IPS-18c (cell line): ENCODE measurements at regions not wholly inside any gene's neighbourhood (a gene's known extent, or its start where the extent isn't known, plus 50 kb on each side); places are given as distances from the start of the nearest gene placed in this dataset.

Source experiments
- H3K4me3 ChIP-seq: 2 replicates; pipeline ENCODE4 v1.7.0; 2013; ENCODE audit warnings: low read depth, mild to moderate bottlenecking, low read length, moderate library complexity; ENCODE audit not compliant: insufficient read depth
- H3K9me3 ChIP-seq: one replicate; pipeline ENCODE4 v1.6.1; 2013; ENCODE audit warnings: mild to moderate bottlenecking, low read length, moderate library complexity; ENCODE audit not compliant: control insufficient read depth, insufficient read depth

- no peak overlapping the region for H3K4me3 ChIP-seq
- no peaks in the 10 kb centered on the region for H3K9me3 ChIP-seq
Observed at GRCh38 chr11:64485074-64485473, 70.7 kb upstream of the SLC22A11 start.

- H3K9me3 ChIP-seq, result no peaks in the 10 kb centered on the region
- H3K4me3 ChIP-seq, result no peak overlapping the region
Observed at GRCh38 chr11:64489831-64490441, 65.8 kb upstream of the SLC22A11 start.

- H3K4me3 ChIP-seq, result no peak overlapping the region
- H3K9me3 ChIP-seq, result no peaks in the 10 kb centered on the region
Observed at GRCh38 chr11:64490562-64491216, 65.1 kb upstream of the SLC22A11 start.

DNA sequence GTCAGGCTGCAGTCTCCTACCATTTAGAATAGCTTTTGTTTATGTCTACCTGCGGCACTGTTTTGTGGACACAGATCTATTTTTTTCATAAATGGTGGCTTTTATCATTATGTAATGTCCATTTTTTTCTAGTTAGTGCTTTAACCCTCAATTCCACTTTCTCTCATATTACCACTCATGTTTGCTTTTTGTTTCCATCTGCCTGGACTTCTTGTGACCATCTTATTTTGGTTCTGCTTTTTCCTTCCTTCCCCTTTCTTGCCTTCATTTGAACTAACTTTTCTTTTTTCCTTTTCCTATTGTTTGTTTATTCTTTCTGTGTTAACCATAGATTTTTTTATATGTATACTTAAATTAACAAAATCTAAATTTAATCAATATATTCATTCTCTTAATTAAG, 63.2 kb upstream of the SLC22A11 start:
- H3K9me3 ChIP-seq, result no peaks in the 10 kb centered on the region
- no peak overlapping the region for H3K4me3 ChIP-seq

- no peak overlapping the region for H3K4me3 ChIP-seq
- H3K9me3 ChIP-seq, result no peaks in the 10 kb centered on the region
Observed at GRCh38 chr11:64498136-64498535, 57.6 kb upstream of the SLC22A11 start.

DNA sequence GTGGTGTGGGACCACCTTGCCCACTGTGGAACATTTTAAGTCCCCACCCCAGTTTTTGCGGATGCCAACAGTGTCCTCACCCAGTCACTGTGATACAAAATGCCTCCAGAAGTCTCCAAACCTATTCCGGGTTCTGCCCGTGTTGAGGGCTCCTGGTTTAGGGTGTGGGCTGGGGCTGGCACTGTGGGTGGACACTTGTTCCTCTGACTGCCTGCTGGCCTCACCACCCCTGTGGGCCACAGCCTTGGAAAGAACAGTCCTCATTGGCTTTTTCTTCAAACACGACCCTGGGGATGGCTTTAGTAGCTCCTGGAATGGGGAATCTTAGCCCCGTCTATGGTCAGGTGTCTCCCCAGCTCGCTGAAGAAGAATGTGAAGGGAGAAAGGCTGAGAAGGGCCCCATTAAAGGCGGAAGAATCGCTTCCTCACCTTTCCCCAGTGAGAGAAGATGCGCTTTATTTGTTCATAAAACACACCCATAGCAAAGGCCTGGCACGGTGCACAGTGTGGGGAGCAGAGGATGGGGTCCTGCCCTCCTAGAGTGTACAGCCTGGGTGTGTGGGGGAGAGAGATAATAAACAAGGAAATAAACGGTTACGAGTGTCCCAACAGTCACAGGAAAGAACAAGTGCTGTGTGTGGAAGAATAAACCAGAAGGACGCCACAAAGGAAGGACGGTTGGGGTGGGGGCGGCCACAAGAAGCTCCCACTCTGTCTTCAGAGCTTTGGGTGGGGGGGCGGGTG, 56.3 kb upstream of the SLC22A11 start:
- Histone ChIP-seq H3K9me3 (no peaks in the 10 kb centered on the region), H3K4me3 (no peak overlapping the region)

GRCh38 chr11:64500176-64501013, 55.3 kb upstream of the SLC22A11 start:
- H3K9me3 ChIP-seq, result no peaks in the 10 kb centered on the region
- H3K4me3 ChIP-seq, result no peak overlapping the region

DNA sequence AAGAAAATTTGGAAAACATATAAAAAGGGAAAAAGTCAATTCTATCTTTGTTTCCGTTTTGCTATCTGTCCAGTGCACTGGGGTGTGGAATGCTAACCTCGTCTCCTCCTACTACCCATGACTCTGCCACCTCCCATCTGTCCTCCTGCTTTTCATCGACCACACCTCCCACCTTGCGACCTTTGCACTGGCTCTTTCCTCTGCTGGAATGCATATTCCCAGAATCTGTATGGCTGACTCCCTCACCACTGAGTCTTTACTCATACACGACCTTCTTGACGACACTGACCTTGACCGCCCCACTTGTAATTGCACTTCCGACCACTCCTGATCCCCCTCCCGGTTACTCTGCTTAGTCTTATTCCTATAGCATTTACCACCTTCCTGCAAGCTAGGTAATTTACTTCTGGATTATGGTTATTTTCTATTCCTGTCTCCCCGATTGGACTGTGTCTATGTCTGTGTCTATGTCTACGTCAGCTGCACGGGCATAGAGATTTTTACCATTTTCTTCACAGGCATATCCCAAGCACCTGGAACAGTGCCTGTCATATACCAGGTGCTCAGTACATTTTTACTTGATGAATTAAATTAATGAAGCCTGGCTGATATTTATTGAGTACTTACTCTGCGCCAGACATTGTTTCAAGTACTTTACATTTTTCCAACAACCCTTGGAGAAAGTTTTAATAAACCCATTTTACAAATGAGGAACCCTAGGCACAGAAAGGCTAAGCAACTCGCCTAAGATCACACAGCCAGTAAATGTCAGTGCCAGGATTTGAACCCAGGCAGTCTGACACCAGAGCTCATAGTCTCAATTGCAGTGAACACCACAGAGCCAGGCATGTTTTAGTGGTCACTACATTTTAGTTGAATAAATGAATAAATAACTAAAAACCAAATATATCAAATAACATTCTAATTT, 54.0 kb upstream of the SLC22A11 start:
- Histone ChIP-seq H3K4me3 (no peak overlapping the region), H3K9me3 (no peaks in the 10 kb centered on the region)

- H3K4me3 ChIP-seq, result no peak overlapping the region
- H3K9me3 ChIP-seq, result no peaks in the 10 kb centered on the region
Observed at GRCh38 chr11:64502634-64503033, 53.1 kb upstream of the SLC22A11 start.

GRCh38 chr11:64503186-64503753, 52.5 kb upstream of the SLC22A11 start:
- H3K9me3 ChIP-seq, result no peaks in the 10 kb centered on the region
- no peak overlapping the region for H3K4me3 ChIP-seq

DNA sequence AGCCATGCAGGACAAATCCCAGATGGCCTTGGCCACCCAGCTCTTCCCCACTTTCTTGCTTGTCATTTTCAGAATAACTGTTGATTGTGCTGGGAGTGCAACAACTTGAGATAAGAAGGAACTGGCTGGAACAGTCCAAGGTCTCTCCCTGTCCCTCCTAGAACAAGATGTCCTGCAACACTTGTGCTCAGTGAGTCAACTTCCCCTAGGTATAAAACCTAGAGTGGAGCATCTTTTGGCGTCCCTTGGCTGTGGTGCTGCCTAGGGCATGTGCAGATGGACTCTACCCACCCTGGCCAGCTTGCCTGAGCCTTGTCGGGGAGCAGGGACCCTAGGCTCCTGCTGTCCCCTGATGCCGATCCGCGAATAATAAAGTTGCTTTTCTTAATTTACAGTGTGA, 50.7 kb upstream of the SLC22A11 start:
- no peaks in the 10 kb centered on the region for H3K9me3 ChIP-seq
- no peak overlapping the region for H3K4me3 ChIP-seq
